GM23338 (cell line): ENCODE measurements at regions not wholly inside any gene's neighbourhood (a gene's known extent, or its start where the extent isn't known, plus 50 kb on each side); places are given as distances from the start of the nearest gene placed in this dataset.

ENCODE experiments used
- ATAC-seq: fragments of 200-7000 bp; cut with Tn5 transposase; 3 replicates; pipeline ENCODE4 v1.9.1; 2020
- DNase-seq: peaks from one replicate; pipeline ENCODE4 v3.0.0-alpha.2; 2015; ENCODE audit warnings: low spot score
- H2AFZ ChIP-seq: fragments of 200-600 bp; sonication (generic); 2 replicates; pipeline ENCODE4 v1.8.0; 2016; ENCODE audit warnings: antibody characterized with exemption, mild to moderate bottlenecking, moderate library complexity
- H3F3A ChIP-seq: fragments of 200-600 bp; sonication (generic); replicated peaks from 2 replicates; pipeline ENCODE4 v1.8.0; 2017; ENCODE audit warnings: antibody characterized with exemption, mixed run types, low read depth
- H3K27ac ChIP-seq: fragments of 200-600 bp; sonication (generic); 2 replicates; pipeline ENCODE4 v1.6.1; 2016; ENCODE audit warnings: low read depth
- H3K27me3 ChIP-seq: fragments of 200-600 bp; sonication (generic); 2 replicates; pipeline ENCODE4 v1.8.0; 2016; ENCODE audit warnings: mild to moderate bottlenecking, mixed run types, moderate library complexity; ENCODE audit not compliant: insufficient read depth
- H3K36me3 ChIP-seq: fragments of 200-600 bp; sonication (generic); 2 replicates; pipeline ENCODE4 v1.8.0; 2016; ENCODE audit warnings: mild to moderate bottlenecking; ENCODE audit not compliant: insufficient read depth
- H3K4me1 ChIP-seq: fragments of 200-600 bp; sonication (generic); 2 replicates; pipeline ENCODE4 v1.8.0; 2016; ENCODE audit warnings: mild to moderate bottlenecking, moderate library complexity; ENCODE audit not compliant: insufficient read depth
- H3K4me2 ChIP-seq: fragments of 200-600 bp; sonication (generic); 2 replicates; pipeline ENCODE4 v1.7.1; 2017; ENCODE audit warnings: mixed run types
- H3K4me3 ChIP-seq: fragments of 200-600 bp; sonication (generic); 2 replicates; pipeline ENCODE4 v1.6.1; 2016; ENCODE audit warnings: mixed run types
- H3K79me2 ChIP-seq: fragments of 200-600 bp; sonication (generic); replicated peaks from 2 replicates; pipeline ENCODE4 v1.8.0; 2017; ENCODE audit warnings: mild to moderate bottlenecking; ENCODE audit not compliant: insufficient read depth
- H3K9me2 ChIP-seq: fragments of 200-600 bp; sonication (generic); 2 replicates; pipeline ENCODE4 v1.8.0; 2017; ENCODE audit not compliant: insufficient read depth
- H4K20me1 ChIP-seq: fragments of 200-600 bp; sonication (generic); replicated peaks from 2 replicates; pipeline ENCODE4 v1.8.0; 2017; ENCODE audit warnings: mild to moderate bottlenecking; ENCODE audit not compliant: insufficient read depth
- H3K27ac Mint-ChIP-seq: 2 replicates; pipeline ENCODE4 v1.8.0; 2020; ENCODE audit warnings: inconsistent platforms, mild to moderate bottlenecking, moderate library complexity, mixed read lengths
- H3K27me3 Mint-ChIP-seq: 3 replicates; pipeline ENCODE4 v1.8.0; 2022; ENCODE audit warnings: low read depth, mild to moderate bottlenecking, moderate library complexity, mixed read lengths, inconsistent platforms; ENCODE audit not compliant: insufficient read depth, poor library complexity
- H3K36me3 Mint-ChIP-seq: 3 replicates; pipeline ENCODE4 v1.8.0; 2021; ENCODE audit warnings: low read depth, mild to moderate bottlenecking, inconsistent platforms, moderate library complexity, mixed read lengths
- H3K4me1 Mint-ChIP-seq: 3 replicates; pipeline ENCODE4 v1.8.0; 2020; ENCODE audit warnings: mild to moderate bottlenecking, inconsistent platforms, mixed read lengths
- H3K4me3 Mint-ChIP-seq: 3 replicates; pipeline ENCODE4 v1.8.0; 2021; ENCODE audit warnings: moderate library complexity, mild to moderate bottlenecking, inconsistent platforms, mixed read lengths
- H3K9me3 Mint-ChIP-seq: 3 replicates; pipeline ENCODE4 v1.8.0; 2020; ENCODE audit warnings: moderate library complexity, mild to moderate bottlenecking, inconsistent platforms, mixed read lengths
- CREB1 ChIP-seq: fragments of 250-450 bp; sonication (Bioruptor Pico); IDR thresholded peaks from 2 replicates; pipeline ENCODE4 v1.5.0; 2020; ENCODE audit warnings: low read depth, mild to moderate bottlenecking, moderate library complexity
- EZH2 ChIP-seq: fragments of 200-600 bp; sonication (generic); IDR thresholded peaks from one replicate; pipeline ENCODE4 v1.8.0; 2017; ENCODE audit warnings: antibody characterized with exemption, mild to moderate bottlenecking, low read depth; ENCODE audit not compliant: unreplicated experiment
- EZH2phosphoT487 ChIP-seq: fragments of 200-600 bp; sonication (generic); IDR thresholded peaks from one replicate; pipeline ENCODE4 v1.8.1; 2018; ENCODE audit warnings: antibody characterized with exemption; ENCODE audit not compliant: unreplicated experiment
- JUNB ChIP-seq: IDR thresholded peaks from one replicate; pipeline ENCODE4 v1.6.1; 2016; ENCODE audit warnings: antibody characterized with exemption; ENCODE audit not compliant: unreplicated experiment
- NANOG ChIP-seq: IDR thresholded peaks from 2 replicates; pipeline ENCODE4 v1.6.1; 2016; ENCODE audit warnings: antibody characterized with exemption, borderline replicate concordance
- POLR2AphosphoS5 ChIP-seq: IDR thresholded peaks from 2 replicates; pipeline ENCODE4 v1.6.1; 2016; ENCODE audit warnings: antibody characterized with exemption, low read depth
- STAT1 ChIP-seq: IDR thresholded peaks from one replicate; pipeline ENCODE4 v1.6.1; 2016; ENCODE audit warnings: antibody characterized with exemption; ENCODE audit not compliant: unreplicated experiment
- ZNF114 ChIP-seq: fragments of 250-450 bp; sonication (Bioruptor Pico); IDR thresholded peaks from 2 replicates; pipeline ENCODE4 v1.5.0; 2020; ENCODE audit warnings: mild to moderate bottlenecking, moderate library complexity
- ZNF331 ChIP-seq: fragments of 250-450 bp; sonication (Bioruptor Pico); IDR thresholded peaks from 2 replicates; pipeline ENCODE4 v1.5.0; 2020; ENCODE audit warnings: low read depth, mild to moderate bottlenecking, moderate library complexity
- TF ChIP-seq, protein P1 (sequence below), 2 experiments: fragments of 200-600 bp in 1 of 2; sonication (generic) in 1 of 2; conservative IDR thresholded peaks; 2 replicates each; pipeline versions ENCODE4 v1.5.1 to v1.6.1; 2016 to 2017; ENCODE audit warnings: antibody characterized with exemption in 2 of 2, low read depth in 2 of 2, mild to moderate bottlenecking in 2 of 2, moderate library complexity in 1 of 2
- TF ChIP-seq, protein P2 (sequence below): fragments of 250-450 bp; sonication (Bioruptor Pico); IDR thresholded peaks from 2 replicates; pipeline ENCODE4 v1.5.0; 2020; ENCODE audit warnings: mild to moderate bottlenecking, moderate library complexity
- TF ChIP-seq, protein P3 (sequence below): IDR thresholded peaks from one replicate; pipeline ENCODE4 v1.6.1; 2018; ENCODE audit warnings: antibody characterized with exemption; ENCODE audit not compliant: unreplicated experiment
- TF ChIP-seq, protein P4 (sequence below): IDR thresholded peaks from 2 replicates; pipeline ENCODE4 v1.6.1; 2016; ENCODE audit warnings: antibody characterized with exemption

DNA sequence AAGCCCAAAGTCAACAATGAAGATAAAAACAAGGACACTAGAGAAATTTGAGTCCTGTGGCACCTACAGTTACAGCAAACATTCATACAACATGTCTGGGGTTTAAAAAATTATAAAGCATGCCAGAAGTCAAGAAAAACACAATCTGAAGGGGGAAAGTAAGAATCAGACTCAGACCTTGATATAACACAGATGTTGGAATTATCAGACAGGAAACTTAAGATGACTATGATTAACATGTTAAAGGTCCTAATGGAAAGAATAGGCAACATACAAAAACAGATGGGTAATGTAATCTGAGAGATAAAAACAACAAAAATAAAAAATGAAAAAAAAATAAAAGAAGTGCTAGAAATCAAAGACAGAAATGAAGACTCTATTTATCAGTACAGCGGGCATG, 446.5 kb downstream of the SPRY1 start:
- H3K27ac Mint-ChIP-seq: no peak overlapping the region; the same call in 1 of the 2 replicates
- no peaks in the 10 kb centered on the region for H3K36me3 ChIP-seq
- peaks cover 4% of the 10 kb centered on the region for H3K27me3 Mint-ChIP-seq
- H3K4me2 ChIP-seq: 0 out of 2 replicates have a peak overlapping the region, but pooled peaks have one; percentile 24
- H3K4me3 Mint-ChIP-seq: no peak overlapping the region
- no peak overlapping the region for H2AFZ ChIP-seq
- no peak for ATAC-seq
- H3K9me2 ChIP-seq: no peaks in the 10 kb centered on the region
- TF ChIP-seq NANOG: no peak
- TF ChIP-seq, protein P1, sequence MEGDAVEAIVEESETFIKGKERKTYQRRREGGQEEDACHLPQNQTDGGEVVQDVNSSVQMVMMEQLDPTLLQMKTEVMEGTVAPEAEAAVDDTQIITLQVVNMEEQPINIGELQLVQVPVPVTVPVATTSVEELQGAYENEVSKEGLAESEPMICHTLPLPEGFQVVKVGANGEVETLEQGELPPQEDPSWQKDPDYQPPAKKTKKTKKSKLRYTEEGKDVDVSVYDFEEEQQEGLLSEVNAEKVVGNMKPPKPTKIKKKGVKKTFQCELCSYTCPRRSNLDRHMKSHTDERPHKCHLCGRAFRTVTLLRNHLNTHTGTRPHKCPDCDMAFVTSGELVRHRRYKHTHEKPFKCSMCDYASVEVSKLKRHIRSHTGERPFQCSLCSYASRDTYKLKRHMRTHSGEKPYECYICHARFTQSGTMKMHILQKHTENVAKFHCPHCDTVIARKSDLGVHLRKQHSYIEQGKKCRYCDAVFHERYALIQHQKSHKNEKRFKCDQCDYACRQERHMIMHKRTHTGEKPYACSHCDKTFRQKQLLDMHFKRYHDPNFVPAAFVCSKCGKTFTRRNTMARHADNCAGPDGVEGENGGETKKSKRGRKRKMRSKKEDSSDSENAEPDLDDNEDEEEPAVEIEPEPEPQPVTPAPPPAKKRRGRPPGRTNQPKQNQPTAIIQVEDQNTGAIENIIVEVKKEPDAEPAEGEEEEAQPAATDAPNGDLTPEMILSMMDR (conservative IDR thresholded peaks at IDR 0.05; ENCODE audit: low read depth in 2 of 2): no peak
- TF ChIP-seq, protein P2, sequence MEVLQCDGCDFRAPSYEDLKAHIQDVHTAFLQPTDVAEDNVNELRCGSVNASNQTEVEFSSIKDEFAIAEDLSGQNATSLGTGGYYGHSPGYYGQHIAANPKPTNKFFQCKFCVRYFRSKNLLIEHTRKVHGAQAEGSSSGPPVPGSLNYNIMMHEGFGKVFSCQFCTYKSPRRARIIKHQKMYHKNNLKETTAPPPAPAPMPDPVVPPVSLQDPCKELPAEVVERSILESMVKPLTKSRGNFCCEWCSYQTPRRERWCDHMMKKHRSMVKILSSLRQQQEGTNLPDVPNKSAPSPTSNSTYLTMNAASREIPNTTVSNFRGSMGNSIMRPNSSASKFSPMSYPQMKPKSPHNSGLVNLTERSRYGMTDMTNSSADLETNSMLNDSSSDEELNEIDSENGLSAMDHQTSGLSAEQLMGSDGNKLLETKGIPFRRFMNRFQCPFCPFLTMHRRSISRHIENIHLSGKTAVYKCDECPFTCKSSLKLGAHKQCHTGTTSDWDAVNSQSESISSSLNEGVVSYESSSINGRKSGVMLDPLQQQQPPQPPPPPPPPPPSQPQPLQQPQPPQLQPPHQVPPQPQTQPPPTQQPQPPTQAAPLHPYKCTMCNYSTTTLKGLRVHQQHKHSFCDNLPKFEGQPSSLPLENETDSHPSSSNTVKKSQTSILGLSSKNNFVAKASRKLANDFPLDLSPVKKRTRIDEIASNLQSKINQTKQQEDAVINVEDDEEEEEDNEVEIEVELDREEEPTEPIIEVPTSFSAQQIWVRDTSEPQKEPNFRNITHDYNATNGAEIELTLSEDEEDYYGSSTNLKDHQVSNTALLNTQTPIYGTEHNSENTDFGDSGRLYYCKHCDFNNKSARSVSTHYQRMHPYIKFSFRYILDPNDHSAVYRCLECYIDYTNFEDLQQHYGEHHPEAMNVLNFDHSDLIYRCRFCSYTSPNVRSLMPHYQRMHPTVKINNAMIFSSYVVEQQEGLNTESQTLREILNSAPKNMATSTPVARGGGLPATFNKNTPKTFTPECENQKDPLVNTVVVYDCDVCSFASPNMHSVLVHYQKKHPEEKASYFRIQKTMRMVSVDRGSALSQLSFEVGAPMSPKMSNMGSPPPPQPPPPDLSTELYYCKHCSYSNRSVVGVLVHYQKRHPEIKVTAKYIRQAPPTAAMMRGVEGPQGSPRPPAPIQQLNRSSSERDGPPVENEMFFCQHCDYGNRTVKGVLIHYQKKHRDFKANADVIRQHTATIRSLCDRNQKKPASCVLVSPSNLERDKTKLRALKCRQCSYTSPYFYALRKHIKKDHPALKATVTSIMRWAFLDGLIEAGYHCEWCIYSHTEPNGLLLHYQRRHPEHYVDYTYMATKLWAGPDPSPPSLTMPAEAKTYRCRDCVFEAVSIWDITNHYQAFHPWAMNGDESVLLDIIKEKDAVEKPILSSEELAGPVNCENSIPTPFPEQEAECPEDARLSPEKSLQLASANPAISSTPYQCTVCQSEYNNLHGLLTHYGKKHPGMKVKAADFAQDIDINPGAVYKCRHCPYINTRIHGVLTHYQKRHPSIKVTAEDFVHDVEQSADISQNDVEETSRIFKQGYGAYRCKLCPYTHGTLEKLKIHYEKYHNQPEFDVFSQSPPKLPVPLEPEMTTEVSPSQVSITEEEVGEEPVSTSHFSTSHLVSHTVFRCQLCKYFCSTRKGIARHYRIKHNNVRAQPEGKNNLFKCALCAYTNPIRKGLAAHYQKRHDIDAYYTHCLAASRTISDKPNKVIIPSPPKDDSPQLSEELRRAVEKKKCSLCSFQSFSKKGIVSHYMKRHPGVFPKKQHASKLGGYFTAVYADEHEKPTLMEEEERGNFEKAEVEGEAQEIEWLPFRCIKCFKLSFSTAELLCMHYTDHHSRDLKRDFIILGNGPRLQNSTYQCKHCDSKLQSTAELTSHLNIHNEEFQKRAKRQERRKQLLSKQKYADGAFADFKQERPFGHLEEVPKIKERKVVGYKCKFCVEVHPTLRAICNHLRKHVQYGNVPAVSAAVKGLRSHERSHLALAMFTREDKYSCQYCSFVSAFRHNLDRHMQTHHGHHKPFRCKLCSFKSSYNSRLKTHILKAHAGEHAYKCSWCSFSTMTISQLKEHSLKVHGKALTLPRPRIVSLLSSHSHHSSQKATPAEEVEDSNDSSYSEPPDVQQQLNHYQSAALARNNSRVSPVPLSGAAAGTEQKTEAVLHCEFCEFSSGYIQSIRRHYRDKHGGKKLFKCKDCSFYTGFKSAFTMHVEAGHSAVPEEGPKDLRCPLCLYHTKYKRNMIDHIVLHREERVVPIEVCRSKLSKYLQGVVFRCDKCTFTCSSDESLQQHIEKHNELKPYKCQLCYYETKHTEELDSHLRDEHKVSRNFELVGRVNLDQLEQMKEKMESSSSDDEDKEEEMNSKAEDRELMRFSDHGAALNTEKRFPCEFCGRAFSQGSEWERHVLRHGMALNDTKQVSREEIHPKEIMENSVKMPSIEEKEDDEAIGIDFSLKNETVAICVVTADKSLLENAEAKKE: no peak
- TF ChIP-seq, protein P3, sequence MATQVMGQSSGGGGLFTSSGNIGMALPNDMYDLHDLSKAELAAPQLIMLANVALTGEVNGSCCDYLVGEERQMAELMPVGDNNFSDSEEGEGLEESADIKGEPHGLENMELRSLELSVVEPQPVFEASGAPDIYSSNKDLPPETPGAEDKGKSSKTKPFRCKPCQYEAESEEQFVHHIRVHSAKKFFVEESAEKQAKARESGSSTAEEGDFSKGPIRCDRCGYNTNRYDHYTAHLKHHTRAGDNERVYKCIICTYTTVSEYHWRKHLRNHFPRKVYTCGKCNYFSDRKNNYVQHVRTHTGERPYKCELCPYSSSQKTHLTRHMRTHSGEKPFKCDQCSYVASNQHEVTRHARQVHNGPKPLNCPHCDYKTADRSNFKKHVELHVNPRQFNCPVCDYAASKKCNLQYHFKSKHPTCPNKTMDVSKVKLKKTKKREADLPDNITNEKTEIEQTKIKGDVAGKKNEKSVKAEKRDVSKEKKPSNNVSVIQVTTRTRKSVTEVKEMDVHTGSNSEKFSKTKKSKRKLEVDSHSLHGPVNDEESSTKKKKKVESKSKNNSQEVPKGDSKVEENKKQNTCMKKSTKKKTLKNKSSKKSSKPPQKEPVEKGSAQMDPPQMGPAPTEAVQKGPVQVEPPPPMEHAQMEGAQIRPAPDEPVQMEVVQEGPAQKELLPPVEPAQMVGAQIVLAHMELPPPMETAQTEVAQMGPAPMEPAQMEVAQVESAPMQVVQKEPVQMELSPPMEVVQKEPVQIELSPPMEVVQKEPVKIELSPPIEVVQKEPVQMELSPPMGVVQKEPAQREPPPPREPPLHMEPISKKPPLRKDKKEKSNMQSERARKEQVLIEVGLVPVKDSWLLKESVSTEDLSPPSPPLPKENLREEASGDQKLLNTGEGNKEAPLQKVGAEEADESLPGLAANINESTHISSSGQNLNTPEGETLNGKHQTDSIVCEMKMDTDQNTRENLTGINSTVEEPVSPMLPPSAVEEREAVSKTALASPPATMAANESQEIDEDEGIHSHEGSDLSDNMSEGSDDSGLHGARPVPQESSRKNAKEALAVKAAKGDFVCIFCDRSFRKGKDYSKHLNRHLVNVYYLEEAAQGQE: no peak
- TF ChIP-seq POLR2AphosphoS5: no peak
- TF ChIP-seq, protein P4, sequence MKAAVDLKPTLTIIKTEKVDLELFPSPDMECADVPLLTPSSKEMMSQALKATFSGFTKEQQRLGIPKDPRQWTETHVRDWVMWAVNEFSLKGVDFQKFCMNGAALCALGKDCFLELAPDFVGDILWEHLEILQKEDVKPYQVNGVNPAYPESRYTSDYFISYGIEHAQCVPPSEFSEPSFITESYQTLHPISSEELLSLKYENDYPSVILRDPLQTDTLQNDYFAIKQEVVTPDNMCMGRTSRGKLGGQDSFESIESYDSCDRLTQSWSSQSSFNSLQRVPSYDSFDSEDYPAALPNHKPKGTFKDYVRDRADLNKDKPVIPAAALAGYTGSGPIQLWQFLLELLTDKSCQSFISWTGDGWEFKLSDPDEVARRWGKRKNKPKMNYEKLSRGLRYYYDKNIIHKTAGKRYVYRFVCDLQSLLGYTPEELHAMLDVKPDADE: no peak
- TF ChIP-seq CREB1 (CRISPR knock-in tag): no peak
- TF ChIP-seq STAT1: no peak
- TF ChIP-seq JUNB: no peak
- TF ChIP-seq EZH2: no peak
- TF ChIP-seq ZNF331 (CRISPR knock-in tag): no peak
- TF ChIP-seq EZH2phosphoT487: no peak
- TF ChIP-seq ZNF114 (CRISPR knock-in tag): no peak
- H3F3A ChIP-seq: no peaks in the 10 kb centered on the region
- no peaks in the 10 kb centered on the region for H3K27me3 ChIP-seq
- DNase-seq: no peak
- H3K4me1 ChIP-seq: peaks cover 16% of the 10 kb centered on the region
- no peaks in the 10 kb centered on the region for H4K20me1 ChIP-seq
- peaks cover 14% of the 10 kb centered on the region; the same call in 2 of the 3 replicates for H3K36me3 Mint-ChIP-seq
- no peak overlapping the region for H3K4me3 ChIP-seq
- H3K27ac ChIP-seq: no peak overlapping the region
- no peaks in the 10 kb centered on the region for H3K79me2 ChIP-seq
- no peaks in the 10 kb centered on the region for H3K9me3 Mint-ChIP-seq
- peaks cover 18% of the 10 kb centered on the region for H3K4me1 Mint-ChIP-seq
